IPS DF 4.7 (cell line): ENCODE measurements at regions not wholly inside any gene's neighbourhood (a gene's known extent, or its start where the extent isn't known, plus 50 kb on each side); places are given as distances from the start of the nearest gene placed in this dataset.

Experiments used
- DNase-seq: peaks from one replicate; pipeline ENCODE4 v3.0.0-alpha.2; 2013; ENCODE audit warnings: low spot score; ENCODE audit errors: extremely low read depth

DNA sequence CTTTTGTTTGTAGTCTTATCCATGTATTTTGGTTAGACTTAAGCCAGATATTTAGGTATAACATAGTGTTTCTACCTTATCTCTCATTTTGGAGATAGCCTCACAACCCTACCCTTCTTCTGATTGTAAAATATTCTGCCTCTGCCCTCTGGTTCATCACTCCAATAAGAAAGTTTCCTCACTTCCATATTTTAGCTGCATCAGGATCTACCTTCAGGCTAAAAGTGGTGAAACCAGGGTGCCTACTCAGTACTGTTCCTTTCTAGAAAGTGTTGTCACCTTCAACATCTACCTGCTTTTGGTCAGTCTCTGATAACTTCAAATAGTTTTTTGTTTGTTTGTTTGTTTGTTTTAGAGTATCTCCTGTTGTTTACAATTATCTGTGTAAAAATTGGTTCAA, 294.6 kb downstream of the ANXA1 start:
- no peak for DNase-seq

DNA sequence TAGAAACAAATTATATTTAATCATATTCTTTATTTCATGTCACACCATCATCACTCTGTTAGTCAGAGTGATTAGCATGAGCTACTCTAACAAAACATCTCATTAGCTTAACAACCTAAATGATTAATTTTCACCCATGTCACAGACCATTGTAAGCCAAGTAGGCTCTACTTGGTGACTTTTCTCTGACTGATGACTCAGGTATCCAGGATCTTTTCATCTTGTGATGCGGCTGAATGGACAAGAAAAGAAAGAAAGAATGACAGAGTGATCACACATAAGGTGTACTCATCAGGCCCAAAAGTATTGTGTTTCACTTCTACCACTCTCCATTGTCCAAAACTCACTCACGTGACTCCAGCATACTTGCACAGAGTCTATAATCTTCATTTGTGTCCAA, 299.3 kb downstream of the ANXA1 start:
- DNase-seq = no peak

DNA sequence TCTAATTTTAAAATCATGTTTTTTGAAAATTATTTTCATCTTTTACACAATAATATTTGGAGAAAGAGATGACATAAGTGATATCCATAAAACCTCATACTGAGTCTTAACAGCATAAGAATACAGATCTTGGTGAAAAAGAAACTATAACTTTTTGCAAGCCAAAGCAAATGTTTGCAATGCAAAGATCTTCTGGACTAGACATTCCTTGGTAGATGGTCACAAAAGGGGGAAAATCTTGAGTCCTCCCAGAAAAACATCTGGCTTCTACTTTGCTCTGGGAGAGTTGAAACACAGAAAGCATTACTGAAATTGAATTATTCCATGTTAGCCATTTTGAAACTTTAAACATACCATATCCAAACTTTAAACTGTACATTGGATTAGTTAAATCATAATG, 308.2 kb downstream of the ANXA1 start:
- DNase-seq = no peak

DNA sequence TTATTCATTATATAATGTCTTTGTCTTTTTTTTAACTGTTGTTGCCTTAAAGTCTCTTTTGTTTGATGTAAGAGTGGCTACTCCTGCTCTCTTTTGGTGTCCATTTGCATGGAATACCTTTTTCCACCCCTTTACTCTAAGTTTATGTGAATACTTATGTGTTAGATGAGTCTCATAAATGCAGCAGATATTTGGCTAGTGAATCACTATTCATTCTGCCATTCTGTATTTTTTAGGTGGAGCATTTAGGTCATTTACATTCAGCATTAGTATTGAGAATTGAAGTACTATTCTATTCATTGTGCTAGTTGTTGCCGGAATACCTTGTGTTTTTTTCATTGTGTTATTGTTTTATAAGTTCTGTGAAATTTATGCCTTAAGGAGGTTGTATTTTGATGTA, 317.1 kb downstream of the ANXA1 start:
- DNase-seq = no peak

DNA sequence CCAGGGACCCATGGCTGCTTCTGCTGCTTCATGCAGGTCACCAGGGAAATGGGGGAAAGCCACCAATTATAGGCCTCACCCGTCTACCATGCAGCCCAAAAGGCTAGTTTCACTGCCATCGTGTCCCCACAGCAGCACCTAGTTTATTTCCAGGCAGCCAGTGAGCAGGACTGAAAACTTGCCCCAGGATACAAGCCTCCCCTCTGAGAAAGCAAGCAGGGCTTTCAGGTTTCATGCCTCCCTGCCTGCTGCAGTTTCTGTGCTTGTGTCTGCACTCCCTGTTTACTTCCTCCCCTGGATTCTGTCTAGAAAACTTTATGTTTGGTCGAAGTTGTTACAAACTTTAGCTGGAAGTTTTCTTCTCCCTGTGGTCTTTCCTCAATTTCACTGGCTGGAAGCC, 319.1 kb downstream of the ANXA1 start:
- DNase-seq = no peak

DNA sequence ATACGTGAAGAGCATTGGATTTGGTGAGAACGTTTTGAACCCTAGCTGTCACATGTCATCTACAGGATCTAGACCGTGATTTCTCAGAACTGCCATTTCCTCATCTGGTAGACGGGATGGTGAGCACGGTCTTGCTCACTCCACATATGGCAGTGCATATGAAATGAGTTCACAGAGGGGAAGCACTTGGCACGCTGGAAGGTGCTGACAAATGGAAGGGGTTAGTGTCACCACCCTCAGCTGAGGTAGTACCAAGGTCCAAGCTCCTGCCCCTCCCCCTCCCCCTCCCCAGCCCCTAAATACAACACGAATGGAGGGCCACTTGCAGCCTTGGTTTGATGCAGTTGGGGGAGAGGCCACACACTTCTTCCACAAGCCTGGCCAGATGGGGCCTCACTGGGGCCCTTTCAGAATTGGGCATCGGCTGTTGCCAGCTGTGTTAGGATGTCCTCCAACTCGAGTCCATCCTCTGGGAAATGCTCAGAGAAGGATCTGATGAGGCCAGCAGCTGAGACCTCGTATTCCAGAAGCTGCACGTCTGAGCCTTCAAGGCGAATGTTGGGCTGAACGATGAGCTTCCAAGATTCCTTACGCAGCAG, 322.4 kb downstream of the ANXA1 start:
- DNase-seq = no peak

DNA sequence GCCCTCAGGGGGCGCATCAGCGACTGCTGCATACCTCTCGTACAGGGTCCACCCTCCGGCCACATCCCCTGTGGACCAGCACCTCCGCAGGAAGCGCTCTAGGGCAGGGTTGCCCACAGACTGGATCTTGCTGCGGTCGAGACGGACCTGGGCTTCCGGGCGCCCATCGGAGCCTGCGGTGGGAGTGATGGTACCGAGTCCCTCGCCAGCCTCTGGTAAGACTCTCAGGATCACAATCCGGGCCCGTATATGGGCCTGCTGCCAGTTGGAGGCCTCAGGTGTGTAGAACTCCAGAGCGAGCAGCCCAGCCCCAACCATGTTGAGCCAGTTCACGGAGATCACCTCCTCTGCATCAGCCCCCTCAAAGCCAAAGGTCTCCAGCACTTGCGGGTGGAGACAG, 323.0 kb downstream of the ANXA1 start:
- DNase-seq = no peak

DNA sequence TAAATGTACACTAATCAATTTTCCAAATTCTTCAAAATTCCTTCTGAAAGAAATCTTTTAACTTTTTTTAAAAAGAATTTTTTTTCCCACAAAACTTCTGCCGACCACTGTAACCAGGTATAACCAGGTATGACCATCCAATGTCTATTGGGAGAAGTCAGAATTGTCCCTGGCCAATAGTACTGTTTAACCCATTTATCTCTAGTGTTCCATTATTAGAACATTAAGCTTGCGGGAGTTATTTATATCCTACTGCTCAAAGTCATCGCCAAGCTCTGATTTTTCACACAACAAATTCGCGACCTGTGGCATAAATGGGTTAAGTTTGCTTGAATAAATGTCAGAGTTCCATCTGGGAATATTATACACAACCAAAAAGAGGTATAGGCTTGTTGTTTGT, 343.2 kb downstream of the ANXA1 start:
- DNase-seq = no peak

DNA sequence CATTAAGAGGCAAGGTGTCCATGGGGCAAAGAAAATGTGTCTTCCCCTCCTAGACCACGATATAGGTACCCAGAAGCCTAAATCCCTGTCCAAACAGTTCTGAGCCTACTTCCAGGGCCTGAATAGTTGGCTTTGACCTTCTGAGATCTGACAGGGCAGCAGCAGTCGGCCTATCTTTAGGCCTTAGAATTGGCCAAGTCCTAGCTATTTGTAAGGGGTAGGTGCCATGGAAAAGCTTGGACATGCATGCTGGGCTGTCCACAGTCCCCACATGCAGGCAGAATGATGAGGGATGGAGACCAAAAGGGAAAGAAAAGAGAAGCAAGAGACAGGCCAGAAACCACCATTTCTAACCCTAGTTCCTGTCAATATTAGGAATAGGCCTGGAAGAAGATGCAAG, 346.1 kb downstream of the ANXA1 start:
- no peak for DNase-seq

DNA sequence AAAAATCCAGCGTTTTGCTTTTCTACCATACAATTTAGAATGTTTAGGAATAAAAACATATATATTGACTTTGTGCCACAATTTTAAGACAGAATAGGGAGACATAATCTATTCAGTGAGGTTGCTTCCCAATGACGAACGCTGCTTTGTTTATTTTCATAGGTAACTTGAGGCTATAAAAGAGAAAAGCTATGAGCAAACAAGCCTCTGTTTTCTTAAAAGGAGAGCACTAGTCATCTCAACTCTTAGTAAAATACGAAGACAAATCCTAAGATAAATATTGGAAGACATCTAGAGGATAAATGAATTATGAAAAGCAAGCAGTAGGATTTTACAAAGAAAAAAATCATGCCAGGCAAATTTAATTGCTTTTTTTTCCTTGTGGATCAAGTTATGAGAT, 363.6 kb downstream of the ANXA1 start:
- DNase-seq = no peak

DNA sequence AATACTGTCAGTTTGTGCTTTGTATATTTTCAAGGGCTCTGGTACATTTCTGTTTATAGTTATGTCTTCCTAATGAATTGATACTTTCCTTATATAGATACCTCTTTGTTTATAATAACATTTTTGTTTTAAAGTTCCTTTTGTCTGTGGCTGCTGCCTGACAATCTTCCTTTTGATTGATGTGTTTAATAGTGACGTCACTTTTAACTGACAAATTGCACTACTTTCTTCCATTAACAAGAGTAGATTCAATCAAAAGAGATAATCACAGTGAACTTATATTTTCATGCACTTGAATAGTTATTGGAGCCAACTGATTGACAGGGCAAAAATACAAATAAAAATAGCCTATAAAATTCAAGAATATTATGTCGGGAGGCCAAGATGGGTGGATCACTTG, 371.7 kb downstream of the ANXA1 start:
- DNase-seq = no peak

DNA sequence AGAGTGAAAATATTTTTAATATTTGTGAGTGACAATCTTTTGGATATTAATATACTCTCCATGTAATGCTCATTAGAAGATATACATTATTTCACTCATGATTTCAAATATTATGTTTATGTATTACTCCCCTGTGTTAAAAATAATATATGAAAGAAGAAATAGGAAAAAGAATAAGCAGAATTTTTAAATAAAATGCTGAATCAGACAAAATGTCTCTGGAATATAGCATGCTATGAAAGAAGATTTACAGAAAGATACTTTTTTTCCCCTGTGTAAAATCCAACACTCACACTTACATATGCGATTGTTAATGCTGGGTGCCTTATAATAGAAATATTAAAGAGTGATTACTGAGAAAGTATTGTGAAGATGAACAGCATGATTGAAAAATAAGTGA, 373.7 kb downstream of the ANXA1 start:
- no peak for DNase-seq

DNA sequence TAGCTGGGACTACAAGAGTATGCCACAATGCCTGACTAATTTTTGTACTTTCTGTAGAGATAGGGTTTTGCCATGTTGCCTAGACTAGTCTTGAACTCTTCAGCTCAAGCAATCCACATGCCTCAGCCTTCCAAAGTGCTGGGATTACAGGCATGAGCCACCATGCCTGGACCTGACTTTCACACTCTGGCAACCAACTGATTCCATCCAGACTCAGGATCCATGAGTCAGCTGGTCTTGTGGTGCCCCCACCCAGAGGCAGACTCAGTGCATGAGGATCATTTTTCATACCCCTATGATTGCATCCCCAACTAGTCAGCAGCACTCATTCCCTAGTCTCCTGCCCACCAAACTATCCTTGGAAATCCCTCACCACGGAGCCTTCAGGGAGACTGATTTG, 375.9 kb downstream of the ANXA1 start:
- no peak for DNase-seq

DNA sequence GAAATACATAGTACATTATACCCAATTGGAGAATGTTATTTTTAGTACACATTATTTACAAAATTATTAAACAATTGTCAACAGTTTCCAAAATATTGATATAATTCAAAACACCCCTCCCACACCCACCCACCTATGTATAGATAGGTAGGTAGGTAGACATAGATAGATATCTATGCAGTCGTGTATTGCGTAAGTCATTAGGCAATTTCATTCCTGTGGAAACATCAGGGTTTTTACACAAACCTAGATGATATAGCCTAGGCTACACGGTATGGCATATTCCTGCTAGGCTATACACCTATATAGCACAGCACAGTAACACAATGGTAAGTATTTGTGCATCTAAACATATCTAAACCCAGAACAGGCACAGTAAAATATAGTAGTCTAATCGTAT, 377.3 kb downstream of the ANXA1 start:
- DNase-seq = no peak

DNA sequence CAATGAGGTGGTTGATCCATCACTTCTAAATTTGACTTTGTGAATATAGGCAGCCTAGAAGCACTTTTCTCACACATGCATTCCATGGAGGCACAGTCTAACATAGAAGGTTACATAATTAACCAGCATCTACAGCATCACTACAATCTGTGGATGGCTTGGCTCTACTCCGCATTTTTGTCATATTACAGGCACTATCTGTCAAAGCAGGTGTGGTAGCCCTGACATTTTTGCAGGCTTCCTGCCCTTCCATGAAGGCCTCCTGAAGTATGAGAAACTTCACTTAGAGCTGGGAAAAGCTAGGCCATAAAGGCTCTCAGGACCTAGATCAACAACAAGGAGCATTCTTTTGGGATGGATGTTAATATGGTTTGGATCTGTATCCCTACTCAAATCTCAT, 378.0 kb downstream of the ANXA1 start:
- no peak for DNase-seq

DNA sequence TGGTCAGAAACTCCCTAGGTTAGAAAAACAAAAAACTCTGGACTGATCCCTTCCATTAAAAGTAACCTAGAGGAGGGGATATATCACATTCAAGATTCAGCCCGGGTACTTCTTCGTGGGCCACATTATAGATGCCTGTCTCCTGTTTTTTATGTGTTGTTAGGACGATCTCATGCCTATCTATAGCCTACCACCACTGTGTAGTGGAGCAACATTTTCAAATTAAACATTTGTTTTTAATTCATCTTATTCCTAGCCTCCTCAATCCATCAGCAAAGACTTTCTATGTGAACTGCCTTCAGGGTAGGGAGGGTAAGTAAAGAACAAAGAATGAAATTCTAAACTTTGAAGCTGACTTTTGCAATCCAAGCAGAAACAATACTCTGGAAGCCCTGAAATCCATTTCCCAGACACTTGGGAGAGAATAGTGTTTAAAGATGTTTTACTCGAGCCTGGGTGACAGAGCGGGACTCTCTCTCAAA, 379.4 kb downstream of the ANXA1 start:
- DNase-seq = no peak

DNA sequence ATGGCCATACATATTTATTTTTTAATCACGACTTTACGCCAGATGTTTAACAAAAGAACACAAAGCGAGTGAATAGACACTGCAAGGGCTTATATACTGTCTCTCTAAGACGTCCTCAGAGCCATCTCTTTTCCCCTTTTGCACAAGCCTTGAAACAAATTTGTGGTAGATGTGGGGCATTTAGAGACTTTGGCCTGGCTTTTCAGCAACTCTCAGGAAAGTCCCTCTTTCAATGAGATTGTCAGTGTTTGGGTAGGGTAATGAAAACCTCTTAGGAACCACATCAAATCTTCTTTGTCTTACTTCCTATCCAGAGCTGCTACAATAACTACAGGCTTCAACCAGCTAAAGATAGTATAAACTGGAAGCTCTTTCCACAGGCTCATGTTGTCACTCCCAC, 380.0 kb downstream of the ANXA1 start:
- no peak for DNase-seq

DNA sequence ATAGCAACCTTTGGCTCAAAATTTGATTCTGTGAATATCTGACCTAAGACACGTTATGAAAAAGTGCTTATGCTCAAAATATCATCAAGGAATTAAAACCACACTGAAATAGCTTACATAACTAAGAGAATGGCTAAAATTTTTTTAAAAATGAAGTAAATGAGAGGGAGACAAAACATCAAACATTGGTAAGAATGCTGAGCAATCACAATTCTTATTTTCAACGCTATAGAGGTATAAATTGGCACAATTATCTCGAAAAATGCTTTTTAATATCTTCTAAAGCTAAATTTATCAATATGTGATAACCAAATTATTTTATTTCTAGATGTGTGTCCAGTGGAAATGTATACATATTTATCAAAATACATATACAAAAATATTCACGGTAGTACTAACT, 381.3 kb downstream of the ANXA1 start:
- DNase-seq = no peak

DNA sequence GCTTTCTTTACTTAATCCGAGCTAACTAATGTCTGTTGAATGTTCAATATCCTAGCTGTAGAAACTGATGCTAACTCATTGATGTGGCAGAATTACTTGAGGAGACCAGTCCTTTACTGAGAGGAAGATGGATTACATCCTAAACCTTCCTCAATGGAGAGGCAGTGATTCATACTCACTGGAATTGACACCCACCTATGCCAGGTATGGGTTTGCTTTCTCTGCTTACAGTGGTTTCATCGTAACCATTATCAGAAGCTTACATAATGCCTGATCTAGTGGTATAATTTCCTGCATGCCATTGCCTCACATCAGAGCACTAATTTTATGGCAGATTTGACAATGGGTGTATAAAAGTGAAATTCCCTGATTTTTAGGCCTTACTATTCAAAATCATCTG, 384.7 kb downstream of the ANXA1 start:
- DNase-seq = no peak

DNA sequence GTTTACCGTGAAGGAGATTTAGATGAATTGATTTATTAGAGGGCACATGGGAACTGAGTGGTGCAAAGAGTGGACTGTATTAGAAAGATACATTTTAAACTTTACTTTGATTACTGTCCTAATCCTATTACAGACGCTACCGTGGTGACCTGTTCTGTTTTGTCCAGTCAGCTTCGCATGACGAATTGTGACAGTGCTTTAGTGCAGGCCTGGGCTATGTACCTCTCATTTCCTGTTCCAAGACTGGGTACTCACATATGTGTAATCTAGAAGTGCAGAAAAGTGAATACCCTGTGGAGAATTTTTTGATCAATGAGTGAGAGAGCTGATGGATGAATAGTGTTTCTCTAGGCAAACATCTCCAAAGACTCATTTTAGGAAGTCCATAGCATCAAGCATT, 385.9 kb downstream of the ANXA1 start:
- no peak for DNase-seq

DNA sequence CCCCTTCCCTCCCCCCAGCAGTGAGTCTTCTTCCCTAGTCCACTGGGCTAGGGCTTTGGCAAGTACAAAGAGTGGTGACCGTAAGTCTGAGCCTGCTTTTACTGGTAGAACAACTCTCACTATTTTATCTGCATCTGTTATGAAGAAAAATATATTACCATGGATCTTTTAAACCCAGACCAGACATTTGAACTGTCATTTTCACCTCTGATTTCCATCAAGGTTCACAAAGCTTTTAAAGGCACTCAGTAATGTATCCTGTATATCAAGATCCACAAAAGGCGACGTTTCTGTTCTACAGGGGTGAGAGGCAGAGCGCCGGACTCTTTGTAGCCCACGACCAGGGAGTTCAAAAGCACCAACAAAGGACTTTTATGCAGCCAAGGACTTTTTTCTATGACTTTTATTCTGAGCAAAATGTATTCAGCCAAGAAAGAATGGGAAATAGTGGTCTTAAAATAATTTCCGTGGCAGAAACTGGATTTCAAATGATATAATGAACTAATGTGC, 388.3 kb downstream of the ANXA1 start:
- no peak for DNase-seq

DNA sequence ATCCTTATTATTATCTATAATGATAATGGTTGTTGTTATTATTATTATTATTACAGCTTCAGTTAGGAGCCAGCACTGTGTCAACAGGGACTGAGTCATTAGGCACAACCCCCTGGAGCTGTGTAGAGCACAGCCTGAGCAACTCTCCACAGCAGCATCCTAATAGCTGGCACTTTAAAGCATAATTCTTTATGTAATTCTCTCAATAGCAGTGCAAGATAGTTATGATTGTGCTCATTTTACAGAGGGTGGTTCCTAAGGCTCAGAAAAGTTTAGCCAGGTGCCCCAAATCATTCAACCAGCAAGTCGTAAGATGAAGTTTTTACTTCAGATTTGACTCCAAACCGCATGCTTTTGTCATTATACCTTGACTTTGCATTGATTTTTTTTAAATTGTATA, 390.3 kb downstream of the ANXA1 start:
- DNase-seq = no peak

DNA sequence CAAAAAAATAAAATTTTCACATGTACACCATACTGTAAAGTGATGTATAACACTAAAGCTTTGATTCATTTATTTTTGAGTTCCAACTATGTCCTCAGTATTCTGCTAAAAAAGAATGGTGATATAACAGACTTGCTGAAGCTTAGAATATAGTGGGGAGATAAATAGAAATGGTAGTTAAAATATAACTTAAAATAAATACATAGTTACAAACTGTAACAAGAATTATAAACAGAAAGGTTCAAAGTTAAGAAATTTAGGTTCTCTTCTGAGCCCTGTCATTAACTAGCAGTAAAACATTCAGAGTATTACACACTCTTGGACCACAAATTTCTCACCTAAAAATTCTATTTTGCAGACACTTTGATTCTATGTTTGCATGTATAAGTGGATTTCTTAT, 392.1 kb downstream of the ANXA1 start:
- DNase-seq = no peak

DNA sequence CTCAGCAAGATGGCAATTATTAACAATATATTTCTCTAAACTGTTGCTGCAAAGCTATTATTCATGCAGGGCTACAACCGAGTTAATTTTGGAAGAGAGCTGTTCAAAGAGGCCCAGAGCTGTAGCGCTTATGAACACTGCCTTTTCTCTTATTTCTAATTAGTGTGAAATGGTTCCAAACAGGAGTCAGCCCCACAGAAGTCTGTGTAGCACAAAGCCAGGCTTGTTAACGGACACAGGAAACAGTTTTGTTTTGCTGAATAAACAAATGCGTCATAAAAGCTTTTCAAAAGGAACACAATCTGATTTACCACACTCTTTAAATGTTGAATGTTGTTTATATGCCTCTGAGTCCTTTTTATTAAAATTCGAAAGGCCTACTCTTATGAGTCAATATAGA, 396.5 kb downstream of the ANXA1 start:
- no peak for DNase-seq
